ENCODE measurements at regions not wholly inside any gene's neighbourhood (a gene's known extent, or its start where the extent isn't known, plus 50 kb on each side); places are given as distances from the start of the nearest gene placed in this dataset.

- DNase-seq (ENCODE audit: low read depth) (no peak), FAIRE-seq (no peak)
- Histone ChIP-seq H3K27me3 (ENCODE audit: control insufficient read depth, insufficient read depth, low read length) (no peaks in the 10 kb centered on the region), H3K36me3 (ENCODE audit: control insufficient read depth, insufficient read depth, low read length) (no peaks in the 10 kb centered on the region), H3K4me3 (ENCODE audit: low read depth, low read length) (no peak overlapping the region)
- no peak for TF ChIP-seq CTCF (IDR thresholded peaks at IDR 0.05; ENCODE audit: insufficient read depth, low read length, severe bottlenecking)
These were observed 54.0 kb upstream of the PGRMC2 start for GRCh38 chr4:128341634-128342033.

GRCh38 chr4:128338634-128339355 is 51.2 kb upstream of the PGRMC2 start:
- no peak for FAIRE-seq

GRCh38 chr4:128337863-128338262 is 50.2 kb upstream of the PGRMC2 start:
- no peak for DNase-seq (ENCODE audit: low read depth)
- Histone ChIP-seq H3K27me3 (ENCODE audit: control insufficient read depth, insufficient read depth, low read length) (no peaks in the 10 kb centered on the region), H3K36me3 (ENCODE audit: control insufficient read depth, insufficient read depth, low read length) (no peaks in the 10 kb centered on the region), H3K4me3 (ENCODE audit: low read depth, low read length) (no peak overlapping the region)
- FAIRE-seq, result no peak
- TF ChIP-seq CTCF (IDR thresholded peaks at IDR 0.05; ENCODE audit: insufficient read depth, low read length, severe bottlenecking), result no peak

More at GRCh38 chr4:128338634-128339355, 51.2 kb upstream of the PGRMC2 start:
- no peak for TF ChIP-seq CTCF (IDR thresholded peaks at IDR 0.05; ENCODE audit: insufficient read depth, low read length, severe bottlenecking)
- peak; percentile 72 for DNase-seq (ENCODE audit: low read depth)
- no peaks in the 10 kb centered on the region for H3K27me3 ChIP-seq (ENCODE audit: control insufficient read depth, insufficient read depth, low read length)
- no peak overlapping the region for H3K4me3 ChIP-seq (ENCODE audit: low read depth, low read length)
- H3K36me3 ChIP-seq (ENCODE audit: control insufficient read depth, insufficient read depth, low read length), result no peaks in the 10 kb centered on the region

All from bronchial epithelial cell (primary cell).